Calu3 (cell line): ENCODE measurements at regions not wholly inside any gene's neighbourhood (a gene's known extent, or its start where the extent isn't known, plus 50 kb on each side); places are given as distances from the start of the nearest gene placed in this dataset.

Source experiments
- BruUV-seq: library from RNA; stranded (reverse); fragments of 400-500 nt; replicated peaks from 2 replicates; lab custom pipeline; 2021; lab: Mats Ljungman, UMichigan
- CTCF ChIA-PET: fragments of 300-600 bp; sonication (Branson Sonifier 250); formaldehyde crosslinking; loops from one replicate; lab custom pipeline; 2022; ENCODE audit warnings: antibody characterized with exemption; lab: Charles Lee
- DNase-seq: peaks from one replicate; pipeline ENCODE4 v3.0.0; 2022
- H3K27ac Mint-ChIP-seq: one replicate; pipeline ENCODE4 v1.8.0; 2022; ENCODE audit warnings: mixed read lengths; ENCODE audit not compliant: unreplicated experiment
- H3K27me3 Mint-ChIP-seq: one replicate; pipeline ENCODE4 v1.8.0; 2022; ENCODE audit warnings: mixed read lengths; ENCODE audit not compliant: unreplicated experiment
- H3K36me3 Mint-ChIP-seq: one replicate; pipeline ENCODE4 v1.8.0; 2022; ENCODE audit warnings: mild to moderate bottlenecking, moderate library complexity, mixed read lengths; ENCODE audit not compliant: insufficient read depth, unreplicated experiment
- H3K4me1 Mint-ChIP-seq: one replicate; pipeline ENCODE4 v1.8.0; 2022; ENCODE audit warnings: mild to moderate bottlenecking, low read depth, mixed read lengths; ENCODE audit not compliant: unreplicated experiment
- H3K4me3 Mint-ChIP-seq: one replicate; pipeline ENCODE4 v1.8.0; 2022; ENCODE audit warnings: mild to moderate bottlenecking, low read depth, moderate library complexity, mixed read lengths; ENCODE audit not compliant: unreplicated experiment
- H3K9me3 Mint-ChIP-seq: one replicate; pipeline ENCODE4 v1.8.0; 2022; ENCODE audit warnings: low read depth, mixed read lengths; ENCODE audit not compliant: unreplicated experiment
- CTCF ChIP-seq: fragments of 200-600 bp; IDR thresholded peaks from one replicate; pipeline ENCODE4 v1.8.0; 2022; ENCODE audit warnings: antibody characterized with exemption; ENCODE audit not compliant: unreplicated experiment
- intact Hi-C: fragments of 100-400 bp; cut with micrococcal nuclease; formaldehyde crosslinking; loops from one replicate; pipeline ENCODE4 v1.10.0; 2022; ENCODE audit not compliant: unreplicated experiment

GRCh38 chrX:82362550-82362949, 1145.5 kb upstream of the POU3F4 start:
- Mint-ChIP-seq H3K9me3 (no peaks in the 10 kb centered on the region), H3K4me1 (no peaks in the 10 kb centered on the region), H3K27me3 (no peaks in the 10 kb centered on the region), H3K36me3 (no peaks in the 10 kb centered on the region), H3K4me3 (no peak overlapping the region), H3K27ac (no peak overlapping the region)
- no peak for DNase-seq
- CTCF ChIA-PET, result no interaction called here
- intact Hi-C loops, result no loop called here
- BruUV-seq, result no TSS peak
- no peak for TF ChIP-seq CTCF

GRCh38 chrX:82362990-82363389, 1145.1 kb upstream of the POU3F4 start:
- TF ChIP-seq CTCF, result no peak
- H3K9me3 Mint-ChIP-seq, result no peaks in the 10 kb centered on the region
- no peaks in the 10 kb centered on the region for H3K4me1 Mint-ChIP-seq
- no peak for DNase-seq
- intact Hi-C loops, result no loop called here
- CTCF ChIA-PET, result no interaction called here
- H3K27me3 Mint-ChIP-seq, result no peaks in the 10 kb centered on the region
- BruUV-seq, result no TSS peak
- H3K4me3 Mint-ChIP-seq, result no peak overlapping the region
- no peaks in the 10 kb centered on the region for H3K36me3 Mint-ChIP-seq
- H3K27ac Mint-ChIP-seq, result no peak overlapping the region

- intact Hi-C loops, result no loop called here
Observed at GRCh38 chrX:82370978-82371646, 1137.0 kb upstream of the POU3F4 start.

GRCh38 chrX:82384401-82384800, 1123.7 kb upstream of the POU3F4 start:
- no peaks in the 10 kb centered on the region for H3K36me3 Mint-ChIP-seq
- H3K4me1 Mint-ChIP-seq, result no peaks in the 10 kb centered on the region
- no peak for DNase-seq
- no peaks in the 10 kb centered on the region for H3K9me3 Mint-ChIP-seq
- no TSS peak for BruUV-seq
- H3K27me3 Mint-ChIP-seq, result no peaks in the 10 kb centered on the region
- CTCF ChIA-PET, result no interaction called here
- intact Hi-C loops, result no loop called here
- no peak overlapping the region for H3K4me3 Mint-ChIP-seq
- TF ChIP-seq CTCF, result no peak
- H3K27ac Mint-ChIP-seq, result no peak overlapping the region

More at GRCh38 chrX:82370978-82371646, 1137.0 kb upstream of the POU3F4 start:
- no peaks in the 10 kb centered on the region for H3K4me1 Mint-ChIP-seq
- no peak overlapping the region for H3K27ac Mint-ChIP-seq
- no peaks in the 10 kb centered on the region for H3K36me3 Mint-ChIP-seq
- TF ChIP-seq CTCF, result no peak
- H3K9me3 Mint-ChIP-seq, result no peaks in the 10 kb centered on the region
- CTCF ChIA-PET, result no interaction called here
- no peak overlapping the region for H3K4me3 Mint-ChIP-seq
- no TSS peak for BruUV-seq
- no peaks in the 10 kb centered on the region for H3K27me3 Mint-ChIP-seq
- DNase-seq, result no peak
